ENCODE measurements at regions not wholly inside any gene's neighbourhood (a gene's known extent, or its start where the extent isn't known, plus 50 kb on each side); places are given as distances from the start of the nearest gene placed in this dataset.

- no peak for TF ChIP-seq ARID5B (CRISPR knock-in tag; IDR thresholded peaks at IDR 0.05)
- TF ChIP-seq, protein P1, sequence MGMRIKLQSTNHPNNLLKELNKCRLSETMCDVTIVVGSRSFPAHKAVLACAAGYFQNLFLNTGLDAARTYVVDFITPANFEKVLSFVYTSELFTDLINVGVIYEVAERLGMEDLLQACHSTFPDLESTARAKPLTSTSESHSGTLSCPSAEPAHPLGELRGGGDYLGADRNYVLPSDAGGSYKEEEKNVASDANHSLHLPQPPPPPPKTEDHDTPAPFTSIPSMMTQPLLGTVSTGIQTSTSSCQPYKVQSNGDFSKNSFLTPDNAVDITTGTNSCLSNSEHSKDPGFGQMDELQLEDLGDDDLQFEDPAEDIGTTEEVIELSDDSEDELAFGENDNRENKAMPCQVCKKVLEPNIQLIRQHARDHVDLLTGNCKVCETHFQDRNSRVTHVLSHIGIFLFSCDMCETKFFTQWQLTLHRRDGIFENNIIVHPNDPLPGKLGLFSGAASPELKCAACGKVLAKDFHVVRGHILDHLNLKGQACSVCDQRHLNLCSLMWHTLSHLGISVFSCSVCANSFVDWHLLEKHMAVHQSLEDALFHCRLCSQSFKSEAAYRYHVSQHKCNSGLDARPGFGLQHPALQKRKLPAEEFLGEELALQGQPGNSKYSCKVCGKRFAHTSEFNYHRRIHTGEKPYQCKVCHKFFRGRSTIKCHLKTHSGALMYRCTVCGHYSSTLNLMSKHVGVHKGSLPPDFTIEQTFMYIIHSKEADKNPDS (CRISPR knock-in tag; IDR thresholded peaks at IDR 0.05), result no peak
- peak in 1 of 2 experiments; percentile 93; a peak in 2 of 4 replicates for TF ChIP-seq ATF4 (CRISPR knock-in tag; IDR thresholded peaks at IDR 0.05)
- TF ChIP-seq ZNF20 (CRISPR knock-in tag; IDR thresholded peaks at IDR 0.05), result no peak
- TF ChIP-seq, protein P2, sequence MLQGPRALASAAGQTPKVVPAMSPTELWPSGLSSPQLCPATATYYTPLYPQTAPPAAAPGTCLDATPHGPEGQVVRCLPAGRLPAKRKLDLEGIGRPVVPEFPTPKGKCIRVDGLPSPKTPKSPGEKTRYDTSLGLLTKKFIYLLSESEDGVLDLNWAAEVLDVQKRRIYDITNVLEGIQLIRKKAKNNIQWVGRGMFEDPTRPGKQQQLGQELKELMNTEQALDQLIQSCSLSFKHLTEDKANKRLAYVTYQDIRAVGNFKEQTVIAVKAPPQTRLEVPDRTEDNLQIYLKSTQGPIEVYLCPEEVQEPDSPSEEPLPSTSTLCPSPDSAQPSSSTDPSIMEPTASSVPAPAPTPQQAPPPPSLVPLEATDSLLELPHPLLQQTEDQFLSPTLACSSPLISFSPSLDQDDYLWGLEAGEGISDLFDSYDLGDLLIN (CRISPR knock-in tag; IDR thresholded peaks at IDR 0.05; ENCODE audit: borderline replicate concordance), result no peak
- 0 out of 2 replicates have a peak, but pooled peaks have one; percentile 23 for TF ChIP-seq GATAD2A (CRISPR knock-in tag; IDR thresholded peaks at IDR 0.05)
- TF ChIP-seq POLR2AphosphoS2 (IDR thresholded peaks at IDR 0.05; ENCODE audit: low read depth, low read length), result no peak
- no peak for TF ChIP-seq HDAC6 (IDR thresholded peaks at IDR 0.05; ENCODE audit: low read depth, low read length)
Observed at GRCh38 chr7:12158334-12159060, 52.6 kb upstream of the TMEM106B start (continued).

All from HepG2 (cell line).